ENCODE measurements at regions not wholly inside any gene's neighbourhood (a gene's known extent, or its start where the extent isn't known, plus 50 kb on each side); places are given as distances from the start of the nearest gene placed in this dataset.
A peak's percentile ranks its signal among the peaks of the same experiment; 100 is the strongest.

- H3K36me3 Mint-ChIP-seq, result no peaks in the 10 kb centered on the region
- no peaks in the 10 kb centered on the region for H3K27me3 ChIP-seq (ENCODE audit: control insufficient read depth, insufficient read depth, low read length)
- no peaks in the 10 kb centered on the region for H3K4me1 ChIP-seq (ENCODE audit: control insufficient read depth, insufficient read depth, low read length, poor library complexity, severe bottlenecking)
Measured at GRCh38 chr18:7479756-7480155, 87.4 kb upstream of the PTPRM start.

DNA sequence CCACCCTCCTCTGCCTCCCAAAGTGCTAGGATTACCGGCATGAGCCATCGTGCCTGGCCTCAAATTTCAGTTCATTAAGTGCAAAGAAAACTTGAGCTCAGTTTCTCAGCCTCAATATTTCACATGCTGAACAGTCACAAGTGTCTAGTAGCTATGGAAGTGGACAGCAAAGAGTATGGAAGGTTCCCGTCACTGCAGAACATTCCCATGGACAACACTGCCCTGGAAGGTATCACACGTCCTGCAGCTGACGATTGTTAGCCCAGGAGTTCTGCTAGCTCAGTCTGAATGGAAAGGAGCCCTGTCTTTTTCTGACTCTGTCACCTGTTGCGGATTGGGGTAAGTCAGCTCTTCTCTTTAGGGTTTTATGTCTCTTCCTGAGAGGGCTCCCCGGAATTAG lies 86.2 kb upstream of the PTPRM start:
- Mint-ChIP-seq H3K27me3 (no peaks in the 10 kb centered on the region), H3K27ac (no peak overlapping the region), H3K4me3 (no peak overlapping the region), H3K9me3 (peaks cover 0 to 5% (median 1%) of the 10 kb centered on the region in 7 donors), H3K36me3 (no peaks in the 10 kb centered on the region), H3K4me1 (no peaks in the 10 kb centered on the region)
- Histone ChIP-seq H3K27ac (ENCODE audit: insufficient read depth, low read length, poor library complexity, severe bottlenecking) (no peak overlapping the region), H3K4me1 (ENCODE audit: control insufficient read depth, insufficient read depth, low read length, poor library complexity, severe bottlenecking) (no peaks in the 10 kb centered on the region), H3K4me3 (ENCODE audit: low read depth, low read length) (no peak overlapping the region), H3K9me3 (ENCODE audit: control insufficient read depth in 2 of 2, low read length in 2 of 2) (no peaks in the 10 kb centered on the region), H3K36me3 (ENCODE audit: control insufficient read depth, insufficient read depth, low read length) (no peaks in the 10 kb centered on the region), H3K27me3 (ENCODE audit: control insufficient read depth, insufficient read depth, low read length) (no peaks in the 10 kb centered on the region)
- DNase-seq, result no peak
- no peak for ATAC-seq (ENCODE audit: low read depth in 2 of 2)

More at GRCh38 chr18:7479756-7480155, 87.4 kb upstream of the PTPRM start:
- H3K4me1 Mint-ChIP-seq, result no peaks in the 10 kb centered on the region
- ATAC-seq (ENCODE audit: low read depth in 2 of 2) (no peak), DNase-seq (no peak)
- H3K27ac Mint-ChIP-seq, result no peak overlapping the region
- no peak overlapping the region for H3K4me3 Mint-ChIP-seq
- no peaks in the 10 kb centered on the region for H3K36me3 ChIP-seq (ENCODE audit: control insufficient read depth, insufficient read depth, low read length)
- no peak overlapping the region for H3K27ac ChIP-seq (ENCODE audit: insufficient read depth, low read length, poor library complexity, severe bottlenecking)
- H3K9me3 Mint-ChIP-seq, result peaks cover 0 to 5% (median 1%) of the 10 kb centered on the region in 7 donors
- H3K27me3 Mint-ChIP-seq, result no peaks in the 10 kb centered on the region
- H3K4me3 ChIP-seq (ENCODE audit: low read depth, low read length), result no peak overlapping the region
- no peaks in the 10 kb centered on the region for H3K9me3 ChIP-seq (ENCODE audit: control insufficient read depth in 2 of 2, low read length in 2 of 2)

GRCh38 chr18:7482342-7482741 lies 84.8 kb upstream of the PTPRM start:
- Mint-ChIP-seq H3K27me3 (no peaks in the 10 kb centered on the region), H3K27ac (no peak overlapping the region), H3K9me3 (peaks cover 0 to 4% (median 2%) of the 10 kb centered on the region in 7 donors), H3K4me1 (no peaks in the 10 kb centered on the region), H3K4me3 (no peak overlapping the region), H3K36me3 (no peaks in the 10 kb centered on the region)
- no peak for ATAC-seq (ENCODE audit: low read depth in 2 of 2)
- H3K9me3 ChIP-seq (ENCODE audit: control insufficient read depth in 2 of 2, low read length in 2 of 2), result no peaks in the 10 kb centered on the region
- no peaks in the 10 kb centered on the region for H3K27me3 ChIP-seq (ENCODE audit: control insufficient read depth, insufficient read depth, low read length)
- H3K27ac ChIP-seq (ENCODE audit: insufficient read depth, low read length, poor library complexity, severe bottlenecking), result no peak overlapping the region
- DNase-seq, result no peak
- no peaks in the 10 kb centered on the region for H3K36me3 ChIP-seq (ENCODE audit: control insufficient read depth, insufficient read depth, low read length)
- H3K4me3 ChIP-seq (ENCODE audit: low read depth, low read length), result no peak overlapping the region
- no peaks in the 10 kb centered on the region for H3K4me1 ChIP-seq (ENCODE audit: control insufficient read depth, insufficient read depth, low read length, poor library complexity, severe bottlenecking)

GRCh38 chr18:7485616-7486015 lies 81.5 kb upstream of the PTPRM start:
- Mint-ChIP-seq H3K9me3 (peaks cover 0 to 7% (median 5%) of the 10 kb centered on the region in 7 donors), H3K4me1 (no peaks in the 10 kb centered on the region), H3K27ac (no peak overlapping the region), H3K4me3 (no peak overlapping the region), H3K27me3 (no peaks in the 10 kb centered on the region), H3K36me3 (no peaks in the 10 kb centered on the region)
- H3K36me3 ChIP-seq (ENCODE audit: control insufficient read depth, insufficient read depth, low read length), result no peaks in the 10 kb centered on the region
- DNase-seq (no peak), ATAC-seq (ENCODE audit: low read depth in 2 of 2) (no peak)
- H3K9me3 ChIP-seq (ENCODE audit: control insufficient read depth in 2 of 2, low read length in 2 of 2), result no peaks in the 10 kb centered on the region
- no peak overlapping the region for H3K27ac ChIP-seq (ENCODE audit: insufficient read depth, low read length, poor library complexity, severe bottlenecking)
- no peaks in the 10 kb centered on the region for H3K4me1 ChIP-seq (ENCODE audit: control insufficient read depth, insufficient read depth, low read length, poor library complexity, severe bottlenecking)
- H3K27me3 ChIP-seq (ENCODE audit: control insufficient read depth, insufficient read depth, low read length), result no peaks in the 10 kb centered on the region
- no peak overlapping the region for H3K4me3 ChIP-seq (ENCODE audit: low read depth, low read length)

DNA sequence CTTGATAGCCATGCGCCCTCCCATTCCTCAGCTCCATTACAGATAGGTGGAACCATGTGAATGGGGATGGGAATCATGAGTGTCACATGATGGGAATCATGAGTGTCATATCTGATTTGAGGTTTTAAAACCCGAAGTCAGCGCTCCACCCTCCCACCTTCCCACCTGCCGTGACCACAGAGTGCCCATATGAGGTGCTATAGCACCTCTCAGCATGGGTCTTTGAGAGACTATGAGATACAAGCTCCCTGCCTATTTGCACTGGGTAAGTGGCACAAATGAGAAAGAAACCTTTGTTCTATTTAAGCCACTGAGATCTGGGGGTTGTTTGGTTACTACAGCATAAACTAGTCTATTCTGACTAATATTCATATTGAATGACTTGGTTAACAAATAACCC lies 78.5 kb upstream of the PTPRM start:
- no peak overlapping the region for H3K4me3 Mint-ChIP-seq
- Histone ChIP-seq H3K36me3 (ENCODE audit: control insufficient read depth, insufficient read depth, low read length) (no peaks in the 10 kb centered on the region), H3K27ac (ENCODE audit: insufficient read depth, low read length, poor library complexity, severe bottlenecking) (no peak overlapping the region), H3K4me3 (ENCODE audit: low read depth, low read length) (no peak overlapping the region), H3K4me1 (ENCODE audit: control insufficient read depth, insufficient read depth, low read length, poor library complexity, severe bottlenecking) (no peaks in the 10 kb centered on the region), H3K9me3 (ENCODE audit: control insufficient read depth in 2 of 2, low read length in 2 of 2) (no peaks in the 10 kb centered on the region), H3K27me3 (ENCODE audit: control insufficient read depth, insufficient read depth, low read length) (no peaks in the 10 kb centered on the region)
- no peaks in the 10 kb centered on the region for H3K4me1 Mint-ChIP-seq
- no peak for DNase-seq
- H3K27ac Mint-ChIP-seq, result no peak overlapping the region
- no peaks in the 10 kb centered on the region for H3K36me3 Mint-ChIP-seq
- peaks cover 0 to 15% (median 8%) of the 10 kb centered on the region in 7 donors for H3K9me3 Mint-ChIP-seq
- ATAC-seq (ENCODE audit: low read depth in 2 of 2), result no peak
- H3K27me3 Mint-ChIP-seq, result no peaks in the 10 kb centered on the region

- Mint-ChIP-seq H3K27me3 (no peaks in the 10 kb centered on the region), H3K4me1 (no peaks in the 10 kb centered on the region), H3K36me3 (no peaks in the 10 kb centered on the region), H3K27ac (no peak overlapping the region), H3K9me3 (peaks cover 0 to 19% (median 8%) of the 10 kb centered on the region in 7 donors), H3K4me3 (peak overlapping the region in 1 of 4 donors; percentile 0)
- no peaks in the 10 kb centered on the region for H3K36me3 ChIP-seq (ENCODE audit: control insufficient read depth, insufficient read depth, low read length)
- DNase-seq (no peak), ATAC-seq (ENCODE audit: low read depth in 2 of 2) (no peak)
- H3K4me1 ChIP-seq (ENCODE audit: control insufficient read depth, insufficient read depth, low read length, poor library complexity, severe bottlenecking), result no peaks in the 10 kb centered on the region
- no peak overlapping the region for H3K27ac ChIP-seq (ENCODE audit: insufficient read depth, low read length, poor library complexity, severe bottlenecking)
- no peak overlapping the region for H3K4me3 ChIP-seq (ENCODE audit: low read depth, low read length)
- no peaks in the 10 kb centered on the region for H3K9me3 ChIP-seq (ENCODE audit: control insufficient read depth in 2 of 2, low read length in 2 of 2)
- H3K27me3 ChIP-seq (ENCODE audit: control insufficient read depth, insufficient read depth, low read length), result no peaks in the 10 kb centered on the region
Measured at GRCh38 chr18:7490104-7490503, 77.0 kb upstream of the PTPRM start.

DNA sequence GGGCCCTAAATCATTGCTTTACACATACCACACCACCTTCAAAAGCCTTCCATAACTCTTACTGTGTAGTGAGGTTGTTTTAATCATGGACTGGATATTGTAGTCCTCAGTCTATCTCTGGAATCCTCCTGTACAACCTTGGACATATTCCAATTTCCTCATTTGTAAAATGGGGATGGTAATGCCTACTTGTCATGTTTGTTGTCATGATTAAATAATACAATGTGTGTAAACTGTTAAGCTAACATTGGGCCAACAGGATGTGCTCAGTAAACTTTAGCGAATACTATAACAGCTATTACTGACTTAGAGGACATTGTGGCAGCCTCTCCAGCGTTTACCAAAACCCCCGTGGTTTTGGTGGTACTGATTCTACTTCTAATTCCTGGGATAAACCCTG lies 74.7 kb upstream of the PTPRM start:
- Histone ChIP-seq H3K36me3 (ENCODE audit: control insufficient read depth, insufficient read depth, low read length) (no peaks in the 10 kb centered on the region), H3K9me3 (ENCODE audit: control insufficient read depth in 2 of 2, low read length in 2 of 2) (peaks cover 0 to 2% of the 10 kb centered on the region in 2 experiments), H3K27me3 (ENCODE audit: control insufficient read depth, insufficient read depth, low read length) (no peaks in the 10 kb centered on the region), H3K27ac (ENCODE audit: insufficient read depth, low read length, poor library complexity, severe bottlenecking) (no peak overlapping the region), H3K4me1 (ENCODE audit: control insufficient read depth, insufficient read depth, low read length, poor library complexity, severe bottlenecking) (no peaks in the 10 kb centered on the region), H3K4me3 (ENCODE audit: low read depth, low read length) (no peak overlapping the region)
- ATAC-seq (ENCODE audit: low read depth in 2 of 2) (no peak), DNase-seq (no peak)
- Mint-ChIP-seq H3K27me3 (no peaks in the 10 kb centered on the region), H3K27ac (no peak overlapping the region), H3K4me3 (no peak overlapping the region), H3K4me1 (no peaks in the 10 kb centered on the region), H3K36me3 (no peaks in the 10 kb centered on the region), H3K9me3 (peaks cover 0 to 17% (median 8%) of the 10 kb centered on the region in 7 donors)

- H3K4me3 ChIP-seq (ENCODE audit: low read depth, low read length), result no peak overlapping the region
- no peaks in the 10 kb centered on the region for H3K27me3 ChIP-seq (ENCODE audit: control insufficient read depth, insufficient read depth, low read length)
- H3K36me3 ChIP-seq (ENCODE audit: control insufficient read depth, insufficient read depth, low read length), result no peaks in the 10 kb centered on the region
- DNase-seq (no peak), ATAC-seq (ENCODE audit: low read depth in 2 of 2) (no peak)
- no peak overlapping the region for H3K27ac Mint-ChIP-seq
- H3K4me1 Mint-ChIP-seq, result no peaks in the 10 kb centered on the region
- H3K4me3 Mint-ChIP-seq, result no peak overlapping the region
- no peak overlapping the region for H3K27ac ChIP-seq (ENCODE audit: insufficient read depth, low read length, poor library complexity, severe bottlenecking)
- H3K27me3 Mint-ChIP-seq, result no peaks in the 10 kb centered on the region
- no peaks in the 10 kb centered on the region for H3K4me1 ChIP-seq (ENCODE audit: control insufficient read depth, insufficient read depth, low read length, poor library complexity, severe bottlenecking)
- no peaks in the 10 kb centered on the region for H3K36me3 Mint-ChIP-seq
- H3K9me3 ChIP-seq (ENCODE audit: control insufficient read depth in 2 of 2, low read length in 2 of 2), result peaks cover 0 to 2% of the 10 kb centered on the region in 2 experiments
- peaks cover 0 to 8% (median 4%) of the 10 kb centered on the region in 7 donors for H3K9me3 Mint-ChIP-seq
Measured at GRCh38 chr18:7497081-7497480, 70.0 kb upstream of the PTPRM start.
